Uterus (tissue), 3 donors: ENCODE measurements at regions not wholly inside any gene's neighbourhood (a gene's known extent, or its start where the extent isn't known, plus 50 kb on each side); places are given as distances from the start of the nearest gene placed in this dataset.

Experiments used
- DNase-seq, 2 donors: peaks; one replicate each; pipeline ENCODE4 v3.0.0-alpha.2; 2019 to 2020
- H3K27ac ChIP-seq, 2 donors: fragments of 200-600 bp; sonication (generic); 1 replicate in 1 of 2; 2 replicates in 1 of 2; pipeline ENCODE4 v1.5.1; 2016 to 2018
- H3K27me3 ChIP-seq, 2 donors: fragments of 200-600 bp; sonication (generic); one replicate each; pipeline ENCODE4 v1.5.1; 2018 to 2019; ENCODE audit warnings: control low read depth in 1 of 2
- H3K36me3 ChIP-seq, 2 donors: fragments of 200-600 bp; sonication (generic); one replicate each; pipeline ENCODE4 v1.5.1; 2019; ENCODE audit warnings: control low read depth in 1 of 2
- H3K4me1 ChIP-seq, 2 donors: fragments of 200-600 bp; sonication (generic); one replicate each; pipeline ENCODE4 v1.5.1; 2018 to 2019; ENCODE audit warnings: control low read depth in 1 of 2
- H3K4me3 ChIP-seq, 2 donors: fragments of 200-600 bp; sonication (generic); 1 replicate in 1 of 2; 2 replicates in 1 of 2; pipeline ENCODE4 v1.5.1; 2018 to 2019; ENCODE audit warnings: mild to moderate bottlenecking in 1 of 2
- H3K9me3 ChIP-seq, 2 donors: fragments of 200-600 bp; sonication (generic); one replicate each; pipeline ENCODE4 v1.5.1; 2019; ENCODE audit warnings: control low read depth in 1 of 2
- POLR2A ChIP-seq, 2 donors: fragments of 450-650 bp; IDR thresholded peaks; one replicate each; pipeline ENCODE4 v1.6.1; 2016; ENCODE audit warnings: antibody characterized with exemption in 2 of 2, mild to moderate bottlenecking in 1 of 2, moderate library complexity in 1 of 2
- intact Hi-C: fragments of 100-400 bp; cut with DNase I; formaldehyde crosslinking; loops from one replicate; pipeline ENCODE4 v1.15.1; 2023; ENCODE audit warnings: low total_unique reads
- TF ChIP-seq, protein P1 (sequence below), 4 experiments: fragments of 200-600 bp in 2 of 4; fragments of 450-650 bp in 2 of 4; sonication (generic) in 2 of 4; IDR thresholded peaks; one replicate each; pipeline ENCODE4 v1.5.1; 2016 to 2019; ENCODE audit warnings: antibody characterized with exemption in 4 of 4, mild to moderate bottlenecking in 2 of 4, moderate library complexity in 1 of 4
- donor health status: DM: yes; HTN: yes; CAD: no.

- Histone ChIP-seq H3K9me3 (no peaks in the 10 kb centered on the region), H3K4me1 (no peaks in the 10 kb centered on the region), H3K27ac (no peak overlapping the region), H3K4me3 (no peak overlapping the region), H3K27me3 (no peaks in the 10 kb centered on the region), H3K36me3 (no peaks in the 10 kb centered on the region)
- TF ChIP-seq POLR2A (IDR thresholded peaks at IDR 0.05) = no peak
- TF ChIP-seq, protein P1, sequence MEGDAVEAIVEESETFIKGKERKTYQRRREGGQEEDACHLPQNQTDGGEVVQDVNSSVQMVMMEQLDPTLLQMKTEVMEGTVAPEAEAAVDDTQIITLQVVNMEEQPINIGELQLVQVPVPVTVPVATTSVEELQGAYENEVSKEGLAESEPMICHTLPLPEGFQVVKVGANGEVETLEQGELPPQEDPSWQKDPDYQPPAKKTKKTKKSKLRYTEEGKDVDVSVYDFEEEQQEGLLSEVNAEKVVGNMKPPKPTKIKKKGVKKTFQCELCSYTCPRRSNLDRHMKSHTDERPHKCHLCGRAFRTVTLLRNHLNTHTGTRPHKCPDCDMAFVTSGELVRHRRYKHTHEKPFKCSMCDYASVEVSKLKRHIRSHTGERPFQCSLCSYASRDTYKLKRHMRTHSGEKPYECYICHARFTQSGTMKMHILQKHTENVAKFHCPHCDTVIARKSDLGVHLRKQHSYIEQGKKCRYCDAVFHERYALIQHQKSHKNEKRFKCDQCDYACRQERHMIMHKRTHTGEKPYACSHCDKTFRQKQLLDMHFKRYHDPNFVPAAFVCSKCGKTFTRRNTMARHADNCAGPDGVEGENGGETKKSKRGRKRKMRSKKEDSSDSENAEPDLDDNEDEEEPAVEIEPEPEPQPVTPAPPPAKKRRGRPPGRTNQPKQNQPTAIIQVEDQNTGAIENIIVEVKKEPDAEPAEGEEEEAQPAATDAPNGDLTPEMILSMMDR (IDR thresholded peaks at IDR 0.05) = no peak
- intact Hi-C loops = no loop called here
- DNase-seq = no peak
Observed at GRCh38 chr6:77362055-77362454, 101.2 kb downstream of the HTR1B start.

DNA sequence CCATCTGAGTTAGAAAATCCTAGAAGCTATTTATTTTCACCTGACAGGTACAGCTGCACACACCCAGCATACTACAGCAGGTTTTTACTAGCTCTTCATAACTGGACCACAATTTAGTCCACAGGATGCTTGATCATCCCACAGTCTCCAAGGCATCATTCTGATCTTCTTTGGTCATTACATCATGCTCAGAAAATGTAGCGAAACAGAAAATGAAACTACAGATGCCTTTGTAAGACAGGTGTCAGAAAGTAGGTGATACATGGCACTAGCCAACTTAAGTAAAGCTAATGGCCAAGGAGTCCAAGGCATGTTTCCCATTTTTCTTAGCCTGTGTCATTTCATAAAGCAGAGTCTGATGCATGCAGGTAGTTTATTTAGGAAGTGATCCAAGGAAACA is 102.3 kb downstream of the HTR1B start:
- DNase-seq = no peak
- H3K9me3 ChIP-seq = no peaks in the 10 kb centered on the region
- no peaks in the 10 kb centered on the region for H3K36me3 ChIP-seq
- H3K27ac ChIP-seq = no peak overlapping the region
- no peak overlapping the region for H3K4me3 ChIP-seq
- H3K27me3 ChIP-seq = no peaks in the 10 kb centered on the region
- intact Hi-C loops = no loop called here
- TF ChIP-seq POLR2A (IDR thresholded peaks at IDR 0.05) = no peak
- TF ChIP-seq, protein P1 (IDR thresholded peaks at IDR 0.05) = no peak
- no peaks in the 10 kb centered on the region for H3K4me1 ChIP-seq

GRCh38 chr6:77356821-77357220 is 106.5 kb downstream of the HTR1B start:
- Histone ChIP-seq H3K9me3 (no peaks in the 10 kb centered on the region), H3K27me3 (no peaks in the 10 kb centered on the region), H3K36me3 (no peaks in the 10 kb centered on the region), H3K4me1 (no peaks in the 10 kb centered on the region), H3K27ac (no peak overlapping the region), H3K4me3 (no peak overlapping the region)
- DNase-seq = no peak
- TF ChIP-seq, protein P1 (IDR thresholded peaks at IDR 0.05) = no peak
- no peak for TF ChIP-seq POLR2A (IDR thresholded peaks at IDR 0.05)
- intact Hi-C loops = no loop called here

- H3K27me3 ChIP-seq = no peaks in the 10 kb centered on the region
- peaks cover 0 to under 1% of the 10 kb centered on the region in 2 donors for H3K36me3 ChIP-seq
- intact Hi-C loops = no loop called here
- TF ChIP-seq, protein P1 (IDR thresholded peaks at IDR 0.05) = no peak
- TF ChIP-seq POLR2A (IDR thresholded peaks at IDR 0.05) = no peak
- no peaks in the 10 kb centered on the region for H3K9me3 ChIP-seq
- H3K4me1 ChIP-seq = no peaks in the 10 kb centered on the region
- no peak overlapping the region for H3K27ac ChIP-seq
- H3K4me3 ChIP-seq = no peak overlapping the region
- no peak for DNase-seq
Observed at GRCh38 chr6:77354581-77354980, 108.7 kb downstream of the HTR1B start.

DNA sequence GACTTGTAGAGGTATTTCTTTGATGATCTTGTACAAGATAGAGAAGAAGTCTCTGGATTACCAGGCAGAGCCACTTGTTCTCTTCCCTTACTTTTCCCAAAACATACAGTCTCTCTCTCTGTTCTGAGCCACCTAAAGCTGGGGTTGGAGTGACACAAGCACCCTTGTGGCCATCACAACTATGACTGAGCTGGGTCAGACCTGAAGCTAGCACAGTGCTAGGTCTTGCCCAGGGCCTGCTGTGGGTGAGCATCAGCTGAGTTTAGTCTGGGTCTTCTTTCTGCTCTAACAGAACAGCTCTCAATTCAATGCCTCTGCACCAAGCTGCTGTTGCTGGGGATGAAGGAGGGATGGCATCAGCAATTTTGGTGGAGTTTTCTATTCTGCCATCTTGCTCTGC is 110.2 kb downstream of the HTR1B start:
- intact Hi-C loops = no loop called here
- no peak for DNase-seq
- no peaks in the 10 kb centered on the region for H3K4me1 ChIP-seq
- no peak overlapping the region for H3K4me3 ChIP-seq
- no peak for TF ChIP-seq POLR2A (IDR thresholded peaks at IDR 0.05)
- TF ChIP-seq, protein P1 (IDR thresholded peaks at IDR 0.05) = no peak
- peaks cover 0 to 4% of the 10 kb centered on the region in 2 donors for H3K36me3 ChIP-seq
- no peaks in the 10 kb centered on the region for H3K27me3 ChIP-seq
- no peak overlapping the region for H3K27ac ChIP-seq
- H3K9me3 ChIP-seq = no peaks in the 10 kb centered on the region
